ENCODE measurements at regions not wholly inside any gene's neighbourhood (a gene's known extent, or its start where the extent isn't known, plus 50 kb on each side); places are given as distances from the start of the nearest gene placed in this dataset.

DNA sequence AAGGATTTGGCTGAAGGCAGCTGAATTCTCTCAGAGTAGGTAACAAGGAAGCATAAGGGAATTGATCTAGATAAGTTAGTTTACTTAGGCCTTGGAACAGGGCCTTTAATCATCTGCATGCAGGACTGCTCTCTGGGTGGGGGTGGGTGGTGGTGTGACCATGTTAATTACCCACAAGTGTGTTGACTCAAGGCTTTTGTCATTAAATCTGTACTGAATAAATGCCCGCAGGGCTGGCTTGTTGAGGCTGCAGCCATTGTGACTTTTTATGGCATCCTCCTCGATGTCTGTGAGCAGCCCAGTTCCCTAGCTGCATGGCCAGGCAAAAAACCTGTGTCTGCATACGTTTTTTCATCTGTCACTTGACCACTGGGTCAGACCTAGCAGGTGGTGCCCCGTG lies 63.5 kb upstream of the ASCC3 start:
- H3K36me3 ChIP-seq (ENCODE audit: control insufficient read depth, insufficient read depth, low read length): no peaks in the 10 kb centered on the region
- no peak overlapping the region for H3K4me3 ChIP-seq (ENCODE audit: insufficient read depth, low read depth, low read length, poor library complexity, severe bottlenecking)
- H3K27me3 ChIP-seq (replicated peaks; ENCODE audit: control insufficient read depth, insufficient read depth, low read length, poor library complexity, severe bottlenecking): no peaks in the 10 kb centered on the region
- H3K4me1 ChIP-seq (ENCODE audit: control insufficient read depth, insufficient read depth, low read length, poor library complexity, severe bottlenecking): no peaks in the 10 kb centered on the region
- no peak overlapping the region for H3K27ac ChIP-seq (ENCODE audit: insufficient read depth, low read length, poor library complexity, severe bottlenecking)
- no peaks in the 10 kb centered on the region for H3K9me3 ChIP-seq (ENCODE audit: control insufficient read depth, low read length)
- no peak for DNase-seq

DNA sequence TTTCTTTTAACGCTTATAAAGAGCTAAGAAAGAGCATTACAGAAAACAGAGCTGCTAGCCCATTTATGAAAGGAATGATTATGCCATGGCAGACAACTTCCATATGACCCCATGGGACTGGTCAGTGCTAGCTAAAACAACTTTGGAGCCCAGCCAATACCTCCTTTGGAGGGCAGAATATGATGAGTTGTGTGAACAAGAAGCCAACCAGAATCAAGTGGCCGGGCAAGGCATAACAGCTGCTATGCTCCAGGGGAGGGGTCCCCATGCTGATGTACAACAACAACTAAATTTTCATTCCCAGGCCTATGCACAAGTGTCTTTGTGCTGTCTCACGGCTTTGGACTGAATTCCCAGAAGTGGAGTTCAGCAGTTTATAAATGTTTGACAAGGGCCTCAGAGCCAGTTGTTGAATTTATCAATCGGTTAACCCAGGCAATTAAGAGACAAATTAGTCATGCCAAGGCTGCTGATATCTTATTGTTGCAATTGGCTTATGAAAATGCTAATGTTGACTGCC lies 65.0 kb upstream of the ASCC3 start:
- Histone ChIP-seq H3K4me1 (ENCODE audit: control insufficient read depth, insufficient read depth, low read length, poor library complexity, severe bottlenecking) (no peaks in the 10 kb centered on the region), H3K27me3 (replicated peaks; ENCODE audit: control insufficient read depth, insufficient read depth, low read length, poor library complexity, severe bottlenecking) (no peaks in the 10 kb centered on the region), H3K9me3 (ENCODE audit: control insufficient read depth, low read length) (no peaks in the 10 kb centered on the region), H3K27ac (ENCODE audit: insufficient read depth, low read length, poor library complexity, severe bottlenecking) (no peak overlapping the region), H3K36me3 (ENCODE audit: control insufficient read depth, insufficient read depth, low read length) (no peaks in the 10 kb centered on the region), H3K4me3 (ENCODE audit: insufficient read depth, low read depth, low read length, poor library complexity, severe bottlenecking) (no peak overlapping the region)
- DNase-seq: no peak

GRCh38 chr6:100946711-100947110 lies 65.6 kb upstream of the ASCC3 start:
- Histone ChIP-seq H3K36me3 (ENCODE audit: control insufficient read depth, insufficient read depth, low read length) (no peaks in the 10 kb centered on the region), H3K9me3 (ENCODE audit: control insufficient read depth, low read length) (no peaks in the 10 kb centered on the region), H3K27ac (ENCODE audit: insufficient read depth, low read length, poor library complexity, severe bottlenecking) (no peak overlapping the region), H3K4me3 (ENCODE audit: insufficient read depth, low read depth, low read length, poor library complexity, severe bottlenecking) (no peak overlapping the region), H3K4me1 (ENCODE audit: control insufficient read depth, insufficient read depth, low read length, poor library complexity, severe bottlenecking) (no peaks in the 10 kb centered on the region), H3K27me3 (replicated peaks; ENCODE audit: control insufficient read depth, insufficient read depth, low read length, poor library complexity, severe bottlenecking) (no peaks in the 10 kb centered on the region)
- DNase-seq: no peak

DNA sequence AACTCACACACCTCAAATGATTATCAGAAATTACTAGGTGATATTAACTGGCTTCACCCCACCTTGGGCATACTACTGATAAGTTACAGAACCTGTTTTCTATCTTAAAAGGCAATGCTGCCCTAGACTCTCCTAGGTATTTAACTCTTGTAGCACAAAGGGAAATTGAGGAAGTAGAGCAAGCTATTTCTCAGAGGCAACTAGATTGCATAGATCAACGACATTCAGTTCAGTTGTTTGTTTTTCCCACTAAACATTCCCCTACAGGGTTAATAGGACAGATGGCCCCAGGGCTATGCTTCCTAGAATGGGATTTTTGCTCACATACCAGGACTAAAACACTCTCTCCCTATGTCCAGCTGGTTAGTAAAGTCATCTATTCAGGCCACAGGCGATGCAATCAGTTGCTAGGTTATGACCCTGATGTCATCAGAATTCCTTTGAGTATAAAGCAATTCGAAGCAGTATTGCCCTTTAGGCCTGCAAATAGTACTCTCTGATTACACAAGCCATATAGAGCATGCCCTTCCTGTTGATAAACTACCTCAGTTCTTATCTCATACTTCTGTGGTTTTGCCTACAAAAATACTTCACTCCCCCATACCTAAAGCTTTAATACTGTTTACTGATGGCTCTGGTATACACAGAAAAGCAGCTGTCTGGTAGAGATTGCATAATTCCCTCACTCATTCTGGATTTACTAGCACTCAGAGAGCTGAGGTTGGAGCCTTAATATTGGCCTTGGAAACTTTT lies 67.4 kb upstream of the ASCC3 start:
- H3K4me1 ChIP-seq (ENCODE audit: control insufficient read depth, insufficient read depth, low read length, poor library complexity, severe bottlenecking): no peaks in the 10 kb centered on the region
- DNase-seq: no peak

GRCh38 chr6:100952006-100952405 lies 70.9 kb upstream of the ASCC3 start:
- Histone ChIP-seq H3K27ac (ENCODE audit: insufficient read depth, low read length, poor library complexity, severe bottlenecking) (no peak overlapping the region), H3K4me3 (ENCODE audit: insufficient read depth, low read depth, low read length, poor library complexity, severe bottlenecking) (no peak overlapping the region), H3K4me1 (ENCODE audit: control insufficient read depth, insufficient read depth, low read length, poor library complexity, severe bottlenecking) (no peaks in the 10 kb centered on the region), H3K9me3 (ENCODE audit: control insufficient read depth, low read length) (no peaks in the 10 kb centered on the region), H3K36me3 (ENCODE audit: control insufficient read depth, insufficient read depth, low read length) (no peaks in the 10 kb centered on the region), H3K27me3 (replicated peaks; ENCODE audit: control insufficient read depth, insufficient read depth, low read length, poor library complexity, severe bottlenecking) (no peaks in the 10 kb centered on the region)
- DNase-seq: no peak

More for the DNA sequence above, 67.4 kb upstream of the ASCC3 start:
- Histone ChIP-seq H3K27me3 (replicated peaks; ENCODE audit: control insufficient read depth, insufficient read depth, low read length, poor library complexity, severe bottlenecking) (no peaks in the 10 kb centered on the region), H3K27ac (ENCODE audit: insufficient read depth, low read length, poor library complexity, severe bottlenecking) (no peak overlapping the region), H3K36me3 (ENCODE audit: control insufficient read depth, insufficient read depth, low read length) (no peaks in the 10 kb centered on the region), H3K4me3 (ENCODE audit: insufficient read depth, low read depth, low read length, poor library complexity, severe bottlenecking) (no peak overlapping the region), H3K9me3 (ENCODE audit: control insufficient read depth, low read length) (no peaks in the 10 kb centered on the region)

DNA sequence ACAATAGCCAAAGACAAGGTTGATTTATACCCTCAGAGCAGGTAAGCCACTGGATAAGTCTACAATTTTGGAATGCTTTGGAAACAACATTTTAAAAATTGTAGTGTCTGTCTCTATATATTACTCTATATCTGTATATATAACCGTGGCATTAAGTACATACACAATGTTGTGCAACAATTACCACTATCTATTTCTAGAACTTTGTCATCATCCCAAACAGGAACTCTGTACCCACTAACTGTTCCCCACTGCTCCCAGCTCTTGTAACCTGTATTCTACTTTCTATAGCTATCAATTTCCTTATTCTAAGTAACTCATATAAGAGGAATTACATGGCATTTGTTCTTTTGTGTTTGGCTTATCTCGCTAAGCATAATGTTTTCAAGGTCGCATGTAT lies 78.2 kb upstream of the ASCC3 start:
- Histone ChIP-seq H3K27me3 (replicated peaks; ENCODE audit: control insufficient read depth, insufficient read depth, low read length, poor library complexity, severe bottlenecking) (no peaks in the 10 kb centered on the region), H3K4me3 (ENCODE audit: insufficient read depth, low read depth, low read length, poor library complexity, severe bottlenecking) (no peak overlapping the region), H3K27ac (ENCODE audit: insufficient read depth, low read length, poor library complexity, severe bottlenecking) (no peak overlapping the region), H3K9me3 (ENCODE audit: control insufficient read depth, low read length) (no peaks in the 10 kb centered on the region), H3K4me1 (ENCODE audit: control insufficient read depth, insufficient read depth, low read length, poor library complexity, severe bottlenecking) (no peaks in the 10 kb centered on the region), H3K36me3 (ENCODE audit: control insufficient read depth, insufficient read depth, low read length) (no peaks in the 10 kb centered on the region)
- no peak for DNase-seq

DNA sequence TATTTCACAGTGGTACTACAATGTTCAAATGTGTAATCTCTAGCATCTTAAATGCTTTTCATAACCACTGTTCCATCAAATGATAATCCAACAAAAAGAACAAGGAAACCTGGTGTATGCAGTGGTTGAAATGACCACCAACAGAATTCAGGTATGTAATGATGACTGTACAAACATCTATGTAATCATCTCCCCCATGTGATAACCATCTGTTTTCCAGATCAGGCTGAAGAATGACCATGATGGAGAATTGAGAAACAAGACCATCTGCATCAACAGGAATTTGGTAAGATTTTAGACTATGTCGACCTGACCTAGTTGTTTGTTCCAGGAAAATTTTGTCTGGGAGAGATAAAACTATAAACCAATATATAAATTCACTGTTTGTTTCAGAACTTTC lies 81.3 kb upstream of the ASCC3 start:
- Histone ChIP-seq H3K36me3 (ENCODE audit: control insufficient read depth, insufficient read depth, low read length) (no peaks in the 10 kb centered on the region), H3K27ac (ENCODE audit: insufficient read depth, low read length, poor library complexity, severe bottlenecking) (no peak overlapping the region)

DNA sequence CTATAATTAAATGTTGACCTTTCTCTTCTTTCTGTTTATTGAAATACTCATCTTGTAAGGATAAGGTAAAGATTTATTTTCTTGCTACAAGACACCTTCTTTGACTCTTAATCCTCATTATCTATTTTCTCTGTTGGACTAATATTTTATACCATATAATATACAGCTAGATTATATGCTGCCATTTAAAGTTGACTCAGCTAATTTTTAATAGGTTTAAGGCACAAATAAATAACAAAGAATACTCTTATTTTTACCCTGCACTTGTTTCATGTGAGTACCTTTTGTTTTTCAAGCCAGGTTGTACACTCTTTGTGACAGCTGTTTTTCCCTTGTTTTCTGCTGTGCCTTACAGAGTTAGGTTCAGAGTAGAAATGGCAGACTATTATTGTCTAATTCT lies 83.9 kb upstream of the ASCC3 start:
- Histone ChIP-seq H3K27ac (ENCODE audit: insufficient read depth, low read length, poor library complexity, severe bottlenecking) (no peak overlapping the region), H3K4me1 (ENCODE audit: control insufficient read depth, insufficient read depth, low read length, poor library complexity, severe bottlenecking) (no peaks in the 10 kb centered on the region), H3K9me3 (ENCODE audit: control insufficient read depth, low read length) (no peaks in the 10 kb centered on the region), H3K36me3 (ENCODE audit: control insufficient read depth, insufficient read depth, low read length) (no peaks in the 10 kb centered on the region), H3K27me3 (replicated peaks; ENCODE audit: control insufficient read depth, insufficient read depth, low read length, poor library complexity, severe bottlenecking) (no peaks in the 10 kb centered on the region), H3K4me3 (ENCODE audit: insufficient read depth, low read depth, low read length, poor library complexity, severe bottlenecking) (no peak overlapping the region)
- DNase-seq: no peak

More for the DNA sequence above, 81.3 kb upstream of the ASCC3 start:
- Histone ChIP-seq H3K4me3 (ENCODE audit: insufficient read depth, low read depth, low read length, poor library complexity, severe bottlenecking) (no peak overlapping the region), H3K27me3 (replicated peaks; ENCODE audit: control insufficient read depth, insufficient read depth, low read length, poor library complexity, severe bottlenecking) (no peaks in the 10 kb centered on the region), H3K9me3 (ENCODE audit: control insufficient read depth, low read length) (no peaks in the 10 kb centered on the region), H3K4me1 (ENCODE audit: control insufficient read depth, insufficient read depth, low read length, poor library complexity, severe bottlenecking) (no peaks in the 10 kb centered on the region)
- DNase-seq: no peak

DNA sequence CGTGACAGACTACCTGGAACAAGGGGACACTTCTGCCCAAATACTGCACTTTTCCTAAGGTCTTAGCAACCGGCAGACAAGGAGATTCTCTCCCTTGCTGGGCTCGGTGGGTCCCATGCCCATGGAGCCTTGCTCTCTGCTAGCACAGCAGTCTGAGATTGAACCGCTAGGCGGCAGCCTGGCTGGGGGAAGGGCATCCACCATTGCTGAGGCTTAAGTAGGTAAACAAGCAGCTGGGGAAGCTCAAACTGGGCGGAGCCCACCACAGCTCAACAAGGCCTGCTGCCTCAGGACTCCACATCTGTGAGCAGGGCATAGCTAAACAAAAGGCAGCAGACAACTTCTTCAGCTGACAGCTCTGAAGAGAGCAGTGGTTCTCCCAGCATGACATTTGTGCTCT lies 87.8 kb upstream of the ASCC3 start:
- Histone ChIP-seq H3K9me3 (ENCODE audit: control insufficient read depth, low read length) (no peaks in the 10 kb centered on the region), H3K27ac (ENCODE audit: insufficient read depth, low read length, poor library complexity, severe bottlenecking) (no peak overlapping the region), H3K27me3 (replicated peaks; ENCODE audit: control insufficient read depth, insufficient read depth, low read length, poor library complexity, severe bottlenecking) (no peaks in the 10 kb centered on the region), H3K36me3 (ENCODE audit: control insufficient read depth, insufficient read depth, low read length) (no peaks in the 10 kb centered on the region), H3K4me3 (ENCODE audit: insufficient read depth, low read depth, low read length, poor library complexity, severe bottlenecking) (no peak overlapping the region), H3K4me1 (ENCODE audit: control insufficient read depth, insufficient read depth, low read length, poor library complexity, severe bottlenecking) (no peaks in the 10 kb centered on the region)
- no peak for DNase-seq

DNA sequence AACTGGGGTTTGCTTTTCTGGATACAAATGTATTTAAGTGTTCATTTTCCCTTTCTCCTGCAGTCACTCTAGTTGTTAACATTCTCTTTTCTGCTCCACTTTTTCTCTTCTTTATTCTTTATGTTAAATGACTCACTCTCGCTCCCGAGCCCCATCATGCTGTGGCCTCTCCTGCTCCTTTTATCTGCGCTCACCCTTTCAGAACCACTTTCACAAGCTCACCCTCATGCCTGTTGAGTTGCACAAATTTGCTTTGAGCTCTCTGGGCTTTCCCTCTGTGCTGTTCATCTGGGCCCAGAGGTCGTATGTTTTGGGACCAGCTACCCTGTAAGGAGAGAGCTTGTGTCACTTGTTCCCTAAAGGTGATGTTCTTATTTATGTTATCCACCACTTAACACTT lies 98.1 kb upstream of the ASCC3 start:
- DNase-seq: no peak
- no peaks in the 10 kb centered on the region for H3K27me3 ChIP-seq (replicated peaks; ENCODE audit: control insufficient read depth, insufficient read depth, low read length, poor library complexity, severe bottlenecking)
- no peak overlapping the region for H3K27ac ChIP-seq (ENCODE audit: insufficient read depth, low read length, poor library complexity, severe bottlenecking)
- H3K9me3 ChIP-seq (ENCODE audit: control insufficient read depth, low read length): no peaks in the 10 kb centered on the region
- H3K4me3 ChIP-seq (ENCODE audit: insufficient read depth, low read depth, low read length, poor library complexity, severe bottlenecking): no peak overlapping the region
- no peaks in the 10 kb centered on the region for H3K4me1 ChIP-seq (ENCODE audit: control insufficient read depth, insufficient read depth, low read length, poor library complexity, severe bottlenecking)
- no peaks in the 10 kb centered on the region for H3K36me3 ChIP-seq (ENCODE audit: control insufficient read depth, insufficient read depth, low read length)
